ENCODE measurements at regions not wholly inside any gene's neighbourhood (a gene's known extent, or its start where the extent isn't known, plus 50 kb on each side); places are given as distances from the start of the nearest gene placed in this dataset.
"Not testable (repeated sequence)": the region's sequence is repeated elsewhere in the genome, so short reads cannot be mapped to it uniquely, and the experiment has no call there.

- Histone ChIP-seq H3K36me3 (no peaks in the 10 kb centered on the region), H3K4me1 (peaks cover 0 to 3% (median 0%) of the 10 kb centered on the region in 4 donors), H3K27me3 (no peaks in the 10 kb centered on the region), H3K4me3 (no peak overlapping the region), H3K9me3 (no peaks in the 10 kb centered on the region), H3K27ac (no peak overlapping the region)
- no peak for TF ChIP-seq POLR2AphosphoS5 (IDR thresholded peaks at IDR 0.05)
- no peak for TF ChIP-seq CTCF (IDR thresholded peaks at IDR 0.05)
- TF ChIP-seq EP300 (IDR thresholded peaks at IDR 0.05; ENCODE audit: low read depth): no peak
- TF ChIP-seq POLR2A (IDR thresholded peaks at IDR 0.05): no peak
- in situ Hi-C loops (cut with MboI; ENCODE audit: low pct_ligation_motif_present in 1 of 4, low pct_unique_long_range_greater_than_20kb in 1 of 4, low sequenced_read_pairs in 3 of 4): no loop called here
- no peak for DNase-seq
- 81 to 95% methylated on average over 4 to 14 of the region's 15 CpGs for WGBS, 2 donors (ENCODE audit: low coverage in 1 of 2)
- intact Hi-C loops (cut with DNase I; ENCODE audit: low total_unique reads): no loop called here
Measured at GRCh38 chr4:54402880-54403480, 173.9 kb downstream of the PDGFRA start.

- in situ Hi-C loops (cut with MboI; ENCODE audit: low pct_ligation_motif_present in 1 of 4, low pct_unique_long_range_greater_than_20kb in 1 of 4, low sequenced_read_pairs in 3 of 4) (no loop called here), intact Hi-C loops (cut with DNase I; ENCODE audit: low total_unique reads) (no loop called here)
- 88% methylated on average over 2 to 5 of the region's 5 CpGs for WGBS, 2 donors (ENCODE audit: low coverage in 1 of 2)
- no peak for TF ChIP-seq POLR2AphosphoS5 (IDR thresholded peaks at IDR 0.05)
- TF ChIP-seq EP300 (IDR thresholded peaks at IDR 0.05; ENCODE audit: low read depth): no peak
- TF ChIP-seq CTCF (IDR thresholded peaks at IDR 0.05): no peak
- TF ChIP-seq POLR2A (IDR thresholded peaks at IDR 0.05): no peak
- H3K36me3 ChIP-seq: no peaks in the 10 kb centered on the region
- no peaks in the 10 kb centered on the region for H3K9me3 ChIP-seq
- H3K4me1 ChIP-seq: no peaks in the 10 kb centered on the region
- no peaks in the 10 kb centered on the region for H3K27me3 ChIP-seq
- H3K27ac ChIP-seq: no peak overlapping the region
- H3K4me3 ChIP-seq: no peak overlapping the region
- DNase-seq: no peak
Measured at GRCh38 chr4:54403700-54404453, 174.8 kb downstream of the PDGFRA start.

GRCh38 chr4:54409270-54409817 lies 180.3 kb downstream of the PDGFRA start:
- 56 to 75% methylated on average over 2 to 7 of the region's 7 CpGs for WGBS, 2 donors (ENCODE audit: low coverage in 1 of 2)
- H3K4me3 ChIP-seq; H3K27ac ChIP-seq; in situ Hi-C loops (cut with MboI; ENCODE audit: low pct_ligation_motif_present in 1 of 4, low pct_unique_long_range_greater_than_20kb in 1 of 4, low sequenced_read_pairs in 3 of 4); intact Hi-C loops (cut with DNase I; ENCODE audit: low total_unique reads); H3K9me3 ChIP-seq; DNase-seq; H3K4me1 ChIP-seq; H3K36me3 ChIP-seq; H3K27me3 ChIP-seq: not testable (repeated sequence)

GRCh38 chr4:54414545-54414944 lies 185.5 kb downstream of the PDGFRA start:
- DNase-seq: no peak
- H3K4me1 ChIP-seq: no peaks in the 10 kb centered on the region
- in situ Hi-C loops (cut with MboI; ENCODE audit: low pct_ligation_motif_present in 1 of 4, low pct_unique_long_range_greater_than_20kb in 1 of 4, low sequenced_read_pairs in 3 of 4): no loop called here
- intact Hi-C loops (cut with DNase I; ENCODE audit: low total_unique reads): no loop called here
- H3K27ac ChIP-seq: no peak overlapping the region
- H3K9me3 ChIP-seq: no peaks in the 10 kb centered on the region
- no peaks in the 10 kb centered on the region for H3K36me3 ChIP-seq
- TF ChIP-seq POLR2AphosphoS5 (IDR thresholded peaks at IDR 0.05) (no peak), CTCF (IDR thresholded peaks at IDR 0.05) (no peak), POLR2A (IDR thresholded peaks at IDR 0.05) (no peak), EP300 (IDR thresholded peaks at IDR 0.05; ENCODE audit: low read depth) (no peak)
- H3K4me3 ChIP-seq: no peak overlapping the region
- no peaks in the 10 kb centered on the region for H3K27me3 ChIP-seq

Data from transverse colon (tissue), 4 donors.